CD4-positive, CD25-positive, alpha-beta regulatory T cell (primary cell): ENCODE measurements at regions not wholly inside any gene's neighbourhood (a gene's known extent, or its start where the extent isn't known, plus 50 kb on each side); places are given as distances from the start of the nearest gene placed in this dataset.

Source experiments
- ATAC-seq, 2 donors: fragments of 150-1000 bp; cut with Tn5 transposase; one replicate each; pipeline ENCODE4 v1.10.0; 2021; ENCODE audit warnings: low read depth in 2 of 2, moderate number of reproducible peaks in 2 of 2, moderate library complexity in 1 of 2
- DNase-seq, 3 donors: peaks; one replicate each; pipeline versions ENCODE4 v3.0.0 to v3.0.0-alpha.2; 2012 to 2022; ENCODE audit warnings: mixed read lengths in 1 of 3
- H3K27ac ChIP-seq: one replicate; pipeline ENCODE4 v1.7.0; 2013; ENCODE audit warnings: mild to moderate bottlenecking, low read length; ENCODE audit not compliant: insufficient read depth, poor library complexity, severe bottlenecking
- H3K27me3 ChIP-seq: one replicate; pipeline ENCODE4 v1.7.0; 2013; ENCODE audit warnings: low read length; ENCODE audit not compliant: control insufficient read depth, insufficient read depth
- H3K36me3 ChIP-seq: one replicate; pipeline ENCODE4 v1.7.0; 2013; ENCODE audit warnings: mild to moderate bottlenecking, low read length, moderate library complexity; ENCODE audit not compliant: control insufficient read depth, insufficient read depth
- H3K4me1 ChIP-seq: 2 replicates; pipeline ENCODE4 v1.7.0; 2013; ENCODE audit warnings: mild to moderate bottlenecking, low read length; ENCODE audit not compliant: insufficient read depth, control insufficient read depth, poor library complexity, severe bottlenecking
- H3K4me3 ChIP-seq: one replicate; pipeline ENCODE4 v1.7.0; 2013; ENCODE audit warnings: low read depth, mild to moderate bottlenecking, low read length, moderate library complexity
- H3K9me3 ChIP-seq, 2 experiments: 1 replicate in 1 of 2; 2 replicates in 1 of 2; pipeline ENCODE4 v1.7.0; 2013; ENCODE audit warnings: low read length in 2 of 2, mild to moderate bottlenecking in 1 of 2, moderate library complexity in 1 of 2; ENCODE audit not compliant: control insufficient read depth in 2 of 2
- H3K27ac Mint-ChIP-seq, 3 donors: one replicate each; pipeline ENCODE4 v1.8.0; 2020 to 2022; ENCODE audit warnings: mild to moderate bottlenecking in 3 of 3, mixed read lengths in 3 of 3, moderate library complexity in 2 of 3
- H3K27me3 Mint-ChIP-seq: one replicate; pipeline ENCODE4 v1.8.0; 2022; ENCODE audit warnings: mild to moderate bottlenecking, mixed read lengths
- H3K36me3 Mint-ChIP-seq: one replicate; pipeline ENCODE4 v1.8.0; 2020; ENCODE audit warnings: mixed read lengths
- H3K4me1 Mint-ChIP-seq, 4 donors: one replicate each; pipeline ENCODE4 v1.8.0; 2020 to 2022; ENCODE audit warnings: mixed read lengths in 4 of 4, mild to moderate bottlenecking in 1 of 4
- H3K4me3 Mint-ChIP-seq, 4 donors: one replicate each; pipeline ENCODE4 v1.8.0; 2020 to 2022; ENCODE audit warnings: mild to moderate bottlenecking in 4 of 4, mixed read lengths in 4 of 4, moderate library complexity in 3 of 4
- H3K9me3 Mint-ChIP-seq, 7 donors: one replicate each; pipeline ENCODE4 v1.8.0; 2020 to 2022; ENCODE audit warnings: mixed read lengths in 7 of 7, mild to moderate bottlenecking in 3 of 7, moderate library complexity in 2 of 7

- H3K27me3 Mint-ChIP-seq, result peaks cover 21% of the 10 kb centered on the region
- no peak for ATAC-seq
- H3K4me1 ChIP-seq, result no peaks in the 10 kb centered on the region
Observed at GRCh38 chr1:112788561-112788960, 73.4 kb upstream of the PPM1J start.

GRCh38 chr1:112788054-112788453 lies 72.9 kb upstream of the PPM1J start:
- Histone ChIP-seq H3K4me3 (no peak overlapping the region), H3K27ac (no peak overlapping the region), H3K4me1 (no peaks in the 10 kb centered on the region), H3K9me3 (no peaks in the 10 kb centered on the region), H3K36me3 (no peaks in the 10 kb centered on the region), H3K27me3 (no peaks in the 10 kb centered on the region)
- Mint-ChIP-seq H3K27ac (no peak overlapping the region), H3K4me3 (no peak overlapping the region), H3K36me3 (no peaks in the 10 kb centered on the region), H3K9me3 (peaks cover 0 to 3% (median 0%) of the 10 kb centered on the region in 7 donors), H3K27me3 (peaks cover 25% of the 10 kb centered on the region), H3K4me1 (no peaks in the 10 kb centered on the region)
- DNase-seq (no peak), ATAC-seq (no peak)

More at GRCh38 chr1:112788561-112788960, 73.4 kb upstream of the PPM1J start:
- Histone ChIP-seq H3K9me3 (no peaks in the 10 kb centered on the region), H3K27me3 (no peaks in the 10 kb centered on the region), H3K27ac (no peak overlapping the region), H3K36me3 (no peaks in the 10 kb centered on the region), H3K4me3 (no peak overlapping the region)
- DNase-seq, result no peak
- Mint-ChIP-seq H3K4me3 (no peak overlapping the region), H3K4me1 (no peaks in the 10 kb centered on the region), H3K9me3 (peaks cover 0 to 3% (median 0%) of the 10 kb centered on the region in 7 donors), H3K36me3 (no peaks in the 10 kb centered on the region), H3K27ac (no peak overlapping the region)

- Histone ChIP-seq H3K4me3 (no peak overlapping the region), H3K4me1 (no peaks in the 10 kb centered on the region), H3K27ac (no peak overlapping the region), H3K9me3 (no peaks in the 10 kb centered on the region), H3K27me3 (no peaks in the 10 kb centered on the region), H3K36me3 (no peaks in the 10 kb centered on the region)
- Mint-ChIP-seq H3K27me3 (peaks cover 23% of the 10 kb centered on the region), H3K9me3 (peaks cover 0 to 2% (median 0%) of the 10 kb centered on the region in 7 donors), H3K36me3 (no peaks in the 10 kb centered on the region), H3K4me1 (no peaks in the 10 kb centered on the region), H3K4me3 (no peak overlapping the region), H3K27ac (no peak overlapping the region)
- DNase-seq, result no peak
- ATAC-seq, result no peak
Observed at GRCh38 chr1:112783059-112783458, 67.9 kb upstream of the PPM1J start.

GRCh38 chr1:112779665-112780526 lies 64.8 kb upstream of the PPM1J start:
- H3K4me1 Mint-ChIP-seq, result no peaks in the 10 kb centered on the region
- H3K4me3 ChIP-seq, result no peak overlapping the region
- ATAC-seq (no peak), DNase-seq (no peak)
- no peak overlapping the region for H3K4me3 Mint-ChIP-seq
- peaks cover 0 to 3% (median 0%) of the 10 kb centered on the region in 7 donors for H3K9me3 Mint-ChIP-seq
- H3K36me3 ChIP-seq, result no peaks in the 10 kb centered on the region
- H3K27ac ChIP-seq, result no peak overlapping the region
- H3K27ac Mint-ChIP-seq, result no peak overlapping the region
- no peaks in the 10 kb centered on the region for H3K27me3 ChIP-seq
- H3K36me3 Mint-ChIP-seq, result no peaks in the 10 kb centered on the region
- H3K27me3 Mint-ChIP-seq, result peaks cover 32% of the 10 kb centered on the region
- no peaks in the 10 kb centered on the region for H3K4me1 ChIP-seq
- H3K9me3 ChIP-seq, result no peaks in the 10 kb centered on the region

GRCh38 chr1:112778137-112778536 lies 63.0 kb upstream of the PPM1J start:
- ATAC-seq (no peak), DNase-seq (no peak)
- no peak overlapping the region for H3K27ac ChIP-seq
- no peaks in the 10 kb centered on the region for H3K9me3 ChIP-seq
- no peaks in the 10 kb centered on the region for H3K4me1 ChIP-seq
- Mint-ChIP-seq H3K9me3 (peaks cover 0 to 3% (median 0%) of the 10 kb centered on the region in 7 donors), H3K36me3 (no peaks in the 10 kb centered on the region), H3K27me3 (peaks cover 24% of the 10 kb centered on the region), H3K4me1 (no peaks in the 10 kb centered on the region), H3K27ac (no peak overlapping the region), H3K4me3 (no peak overlapping the region)
- no peak overlapping the region for H3K4me3 ChIP-seq
- no peaks in the 10 kb centered on the region for H3K27me3 ChIP-seq
- no peaks in the 10 kb centered on the region for H3K36me3 ChIP-seq

GRCh38 chr1:112776688-112777087 lies 61.6 kb upstream of the PPM1J start:
- H3K36me3 Mint-ChIP-seq, result no peaks in the 10 kb centered on the region
- H3K27ac ChIP-seq, result no peak overlapping the region
- H3K4me1 Mint-ChIP-seq, result no peaks in the 10 kb centered on the region
- no peaks in the 10 kb centered on the region for H3K4me1 ChIP-seq
- no peaks in the 10 kb centered on the region for H3K27me3 ChIP-seq
- no peak overlapping the region for H3K4me3 Mint-ChIP-seq
- H3K36me3 ChIP-seq, result no peaks in the 10 kb centered on the region
- H3K9me3 Mint-ChIP-seq, result peaks cover 0 to 3% (median 0%) of the 10 kb centered on the region in 7 donors
- H3K9me3 ChIP-seq, result no peaks in the 10 kb centered on the region
- H3K27me3 Mint-ChIP-seq, result peaks cover 35% of the 10 kb centered on the region
- H3K4me3 ChIP-seq, result no peak overlapping the region
- no peak overlapping the region for H3K27ac Mint-ChIP-seq
- ATAC-seq (no peak), DNase-seq (no peak)

GRCh38 chr1:112772781-112773180 lies 57.6 kb upstream of the PPM1J start:
- H3K36me3 ChIP-seq, result no peaks in the 10 kb centered on the region
- ATAC-seq (no peak), DNase-seq (no peak)
- peaks cover 4% of the 10 kb centered on the region for H3K27me3 ChIP-seq
- no peak overlapping the region for H3K4me3 ChIP-seq
- peaks cover 47% of the 10 kb centered on the region for H3K27me3 Mint-ChIP-seq
- no peak overlapping the region for H3K4me3 Mint-ChIP-seq
- H3K4me1 ChIP-seq, result no peaks in the 10 kb centered on the region
- peaks cover 0 to 2% of the 10 kb centered on the region in 2 experiments for H3K9me3 ChIP-seq
- peaks cover 0 to 3% (median 0%) of the 10 kb centered on the region in 7 donors for H3K9me3 Mint-ChIP-seq
- peaks cover 0 to 13% (median 8%) of the 10 kb centered on the region in 4 donors for H3K4me1 Mint-ChIP-seq
- H3K27ac Mint-ChIP-seq, result no peak overlapping the region
- H3K27ac ChIP-seq, result no peak overlapping the region
- H3K36me3 Mint-ChIP-seq, result no peaks in the 10 kb centered on the region

- H3K9me3 ChIP-seq, result peaks cover 0 to 2% of the 10 kb centered on the region in 2 experiments
- peaks cover 0 to 13% (median 8%) of the 10 kb centered on the region in 4 donors for H3K4me1 Mint-ChIP-seq
- peaks cover 0 to 2% (median 0%) of the 10 kb centered on the region in 7 donors for H3K9me3 Mint-ChIP-seq
- no peak overlapping the region for H3K27ac Mint-ChIP-seq
- H3K4me1 ChIP-seq, result no peaks in the 10 kb centered on the region
- H3K27me3 ChIP-seq, result peaks cover 4% of the 10 kb centered on the region
- no peak overlapping the region for H3K4me3 ChIP-seq
- H3K36me3 ChIP-seq, result no peaks in the 10 kb centered on the region
- no peak overlapping the region for H3K27ac ChIP-seq
- ATAC-seq (no peak), DNase-seq (no peak)
- H3K27me3 Mint-ChIP-seq, result peaks cover 52% of the 10 kb centered on the region
- no peaks in the 10 kb centered on the region for H3K36me3 Mint-ChIP-seq
- no peak overlapping the region for H3K4me3 Mint-ChIP-seq
Observed at GRCh38 chr1:112770724-112771123, 55.6 kb upstream of the PPM1J start.
